Epidermal melanocyte (primary cell): ENCODE measurements at regions not wholly inside any gene's neighbourhood (a gene's known extent, or its start where the extent isn't known, plus 50 kb on each side); places are given as distances from the start of the nearest gene placed in this dataset.

Experiments used
- DNase-seq: peaks from one replicate; pipeline ENCODE4 v3.0.0; 2011; ENCODE audit warnings: low spot score; ENCODE audit not compliant: insufficient read length

DNA sequence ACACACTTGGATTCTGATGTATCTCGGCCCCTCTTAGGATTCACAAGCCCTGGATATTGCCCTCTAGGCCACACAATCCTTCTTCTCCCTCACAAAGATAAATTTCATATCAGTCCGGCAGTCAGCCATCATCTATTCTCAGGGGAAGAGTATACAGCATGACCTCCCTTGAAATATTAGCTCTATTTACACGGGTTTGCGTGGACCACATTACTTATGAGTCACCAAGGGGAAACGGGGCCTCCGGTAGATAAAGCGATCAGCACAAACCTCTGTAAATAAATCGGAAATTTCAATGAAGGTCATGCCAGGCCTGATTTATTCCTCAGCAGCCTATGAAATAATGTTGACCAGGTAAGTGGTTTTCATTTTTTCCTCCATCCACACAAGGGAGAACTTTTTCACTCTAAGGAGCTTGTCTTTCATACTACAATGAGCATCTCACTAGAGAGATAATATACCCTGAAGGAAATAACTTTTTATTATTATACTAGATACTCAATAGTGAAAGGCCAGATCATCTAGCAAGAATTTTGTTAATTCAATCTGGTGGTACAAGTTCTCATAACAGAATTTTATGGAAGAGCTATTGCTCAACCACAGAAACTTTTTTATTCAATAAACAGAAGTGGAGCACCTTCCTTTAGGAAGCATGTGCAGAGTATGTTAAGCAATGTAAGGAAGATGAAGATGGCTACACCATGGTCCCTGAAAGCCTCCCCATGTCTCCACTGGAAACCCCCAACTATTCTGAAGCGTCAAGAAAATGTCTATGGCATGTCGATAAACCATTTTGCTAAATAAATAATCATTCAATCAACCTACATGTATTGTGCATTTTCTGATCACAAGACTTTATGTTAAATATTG, 125.2 kb upstream of the PIK3C3 start:
- DNase-seq, result no peak

DNA sequence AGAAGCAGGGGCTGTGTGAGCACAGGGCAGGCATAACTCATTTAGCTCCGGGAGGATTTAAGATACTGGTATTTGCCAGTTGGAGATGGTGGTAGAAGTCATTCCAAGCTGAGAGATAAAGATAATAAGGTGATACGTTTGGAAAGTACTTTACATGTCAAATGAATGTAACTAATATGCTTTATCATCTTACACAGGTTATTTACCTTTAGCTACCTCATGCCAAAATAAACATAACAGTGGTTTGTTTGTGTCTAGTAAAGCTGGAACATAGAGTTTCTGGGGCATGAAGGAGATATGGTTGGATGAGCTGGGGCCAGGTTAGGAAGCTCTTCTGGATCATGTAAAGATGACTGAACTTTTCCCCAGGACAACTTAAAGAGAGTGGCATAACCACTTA, 126.9 kb upstream of the PIK3C3 start:
- no peak for DNase-seq

DNA sequence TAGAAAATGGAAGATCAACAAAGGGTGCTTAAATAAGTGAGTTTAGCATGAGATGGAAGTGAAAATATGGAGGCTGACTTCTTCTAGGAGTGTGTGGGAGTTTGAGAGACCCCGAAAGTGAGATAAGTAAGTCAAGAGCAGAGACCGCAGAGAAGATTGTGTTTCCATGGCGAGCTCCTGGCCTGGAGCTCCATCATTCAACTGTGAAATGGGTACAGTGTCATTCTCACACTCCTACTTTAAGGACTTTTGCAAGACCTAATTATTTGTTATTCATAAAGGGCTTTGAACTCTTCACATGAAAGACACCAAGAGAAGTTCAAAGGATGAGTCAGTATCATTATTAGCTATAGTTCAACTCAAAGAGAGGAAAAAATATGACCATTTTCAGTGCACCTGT, 134.2 kb upstream of the PIK3C3 start:
- DNase-seq, result no peak

DNA sequence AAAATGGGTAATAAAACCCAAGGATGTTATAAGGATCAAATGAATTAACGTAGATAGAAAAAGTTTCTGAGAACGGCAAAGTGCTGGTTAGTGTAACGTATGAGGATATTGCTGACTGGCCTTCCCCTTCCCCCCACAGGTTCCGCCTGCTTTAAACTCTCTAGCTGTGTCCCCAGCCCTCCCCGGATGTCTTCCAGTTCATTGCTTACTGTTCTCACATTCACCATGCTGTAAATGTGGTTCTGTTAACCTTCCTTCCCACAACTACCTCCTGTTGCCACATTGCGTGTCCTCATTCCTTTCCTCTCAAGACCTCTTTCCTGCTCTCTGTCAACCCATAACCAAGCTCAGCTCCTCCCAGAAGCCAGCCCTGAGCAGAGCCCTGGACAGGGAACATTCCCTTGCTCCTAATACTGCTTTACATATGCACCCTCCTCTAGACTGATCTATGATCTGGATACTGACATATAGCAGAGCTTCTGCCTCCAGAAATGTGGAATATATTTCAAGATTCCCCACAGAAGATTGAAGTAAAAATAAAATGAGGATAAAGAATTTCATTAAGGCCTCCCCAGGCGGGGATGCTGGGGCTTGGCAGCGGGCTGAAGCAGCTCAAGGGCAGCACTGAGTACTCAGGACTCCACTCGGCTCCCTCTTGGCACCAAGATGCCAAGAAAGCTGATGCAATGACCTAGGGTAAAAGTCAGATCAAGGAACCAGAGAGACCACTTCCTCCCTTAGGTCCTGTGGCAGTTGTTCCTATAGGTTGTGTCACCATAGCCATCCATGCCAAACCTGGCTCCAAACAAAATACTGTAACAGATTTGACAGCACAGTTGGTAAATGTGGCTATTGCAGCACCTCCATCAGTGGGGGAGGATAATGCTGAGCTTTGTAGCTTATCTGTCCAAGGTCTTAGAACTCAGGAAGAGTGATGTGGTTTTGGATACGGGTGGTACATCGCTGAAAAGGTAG, 136.4 kb upstream of the PIK3C3 start:
- DNase-seq, result no peak

DNA sequence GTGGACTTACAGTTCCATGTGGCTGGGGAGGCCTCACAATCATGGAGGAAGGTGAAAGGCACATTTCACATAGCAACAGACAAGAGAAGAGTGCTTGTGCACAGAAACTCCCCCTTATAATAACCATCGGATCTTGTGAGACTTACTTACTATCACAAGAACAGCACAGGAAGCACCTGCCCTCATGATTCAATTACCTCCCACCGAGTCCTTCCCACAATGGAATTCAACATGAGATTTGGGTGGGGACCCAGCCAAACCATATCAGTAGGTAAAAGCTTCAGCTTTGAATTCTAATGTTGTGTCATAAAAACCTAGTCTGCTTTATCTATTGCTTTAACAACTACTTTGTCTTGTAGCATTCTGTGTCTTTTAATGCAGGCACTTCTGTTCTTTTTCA, 140.4 kb upstream of the PIK3C3 start:
- DNase-seq, result no peak

DNA sequence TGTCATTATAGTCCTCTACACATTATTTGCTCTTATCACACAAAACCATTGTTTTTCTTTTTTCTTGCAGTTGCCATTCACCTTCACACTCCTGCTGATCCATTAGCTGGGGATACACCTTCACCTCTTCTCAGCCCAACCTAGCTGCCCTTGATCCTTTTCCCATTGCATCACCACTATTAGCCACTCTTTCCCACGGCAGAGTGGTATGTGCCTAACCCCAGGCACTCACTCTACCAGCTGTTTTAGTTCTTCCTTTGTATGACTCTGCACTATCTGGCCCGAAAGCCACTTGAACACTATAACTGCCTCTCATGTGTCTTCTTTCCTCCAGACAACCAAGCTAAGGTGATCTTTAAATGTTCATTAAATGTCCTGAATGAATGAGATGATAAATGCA, 145.4 kb upstream of the PIK3C3 start:
- DNase-seq, result no peak

DNA sequence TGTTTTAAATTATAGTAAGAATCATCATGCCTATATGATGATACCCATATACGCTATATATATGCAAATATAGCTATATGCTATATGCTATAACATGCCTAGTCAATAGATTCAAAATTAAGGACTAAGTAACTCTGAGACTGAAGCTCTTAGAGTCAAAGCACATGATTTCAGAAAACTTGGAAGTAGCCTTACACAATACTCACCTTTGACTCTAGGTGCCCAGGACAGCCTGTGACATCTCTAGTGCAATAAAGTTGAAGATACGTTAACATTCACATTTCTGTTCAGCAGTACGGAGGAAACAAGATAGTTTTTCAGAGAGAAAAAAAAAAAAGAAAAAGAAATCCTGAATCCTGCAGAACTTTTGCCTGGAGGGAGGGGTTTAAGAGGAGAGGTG, 149.7 kb upstream of the PIK3C3 start:
- DNase-seq, result no peak

DNA sequence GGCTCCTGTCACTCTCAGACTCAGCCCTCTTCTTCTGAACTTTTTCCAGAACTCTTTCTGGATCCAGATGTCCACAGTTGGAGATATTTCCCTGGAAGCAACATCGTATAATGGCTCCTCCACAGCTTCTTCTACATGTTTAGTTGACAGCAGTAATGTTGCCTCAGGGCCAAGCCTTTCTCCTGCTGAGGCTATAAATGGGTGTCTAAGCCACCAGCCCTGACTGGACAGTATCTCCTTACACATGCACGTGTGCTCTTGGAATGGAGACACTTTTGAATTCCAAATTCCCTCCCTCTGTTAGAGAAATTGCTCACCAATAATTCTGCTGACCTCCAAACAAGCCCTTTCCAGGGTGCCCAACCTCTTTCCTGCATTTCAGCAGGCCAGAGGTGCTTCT, 156.2 kb upstream of the PIK3C3 start:
- no peak for DNase-seq

DNA sequence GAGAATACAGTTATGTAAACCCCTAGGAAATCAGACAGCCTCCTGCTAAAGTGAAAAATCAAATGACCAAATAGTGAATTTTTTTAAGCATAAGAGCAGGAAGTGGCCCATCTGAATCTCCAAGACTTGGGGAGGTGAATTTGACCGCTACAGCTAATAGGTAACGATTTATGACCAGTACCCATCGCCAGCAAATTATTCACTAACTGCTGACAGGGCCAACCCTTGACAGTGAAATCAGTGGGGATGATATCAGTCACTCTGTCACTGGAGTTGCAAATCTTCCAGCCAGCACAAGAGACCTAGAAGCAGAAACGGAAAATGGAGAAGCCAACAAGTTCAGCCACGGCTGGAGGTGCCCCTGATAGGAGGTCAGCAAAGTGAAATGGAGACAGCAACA, 164.3 kb upstream of the PIK3C3 start:
- no peak for DNase-seq

DNA sequence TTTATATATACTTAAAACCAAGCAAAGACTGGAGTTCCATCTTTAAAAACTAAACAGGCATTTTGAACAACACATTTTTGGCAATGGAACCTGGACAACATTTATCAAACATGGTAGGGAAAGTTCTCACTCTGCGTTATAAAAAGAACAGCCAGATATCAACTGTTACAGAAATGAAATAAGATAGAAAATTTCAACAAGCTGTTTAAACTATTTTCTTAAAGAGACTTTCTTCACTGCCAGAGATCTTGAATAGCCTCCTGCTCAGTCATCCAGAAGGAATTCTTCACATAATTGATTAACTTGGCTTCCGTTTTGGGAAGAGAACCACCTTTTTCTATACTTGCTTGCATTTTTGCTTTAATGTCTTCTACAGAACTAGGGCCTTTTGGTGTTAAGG, 166.0 kb upstream of the PIK3C3 start:
- no peak for DNase-seq

DNA sequence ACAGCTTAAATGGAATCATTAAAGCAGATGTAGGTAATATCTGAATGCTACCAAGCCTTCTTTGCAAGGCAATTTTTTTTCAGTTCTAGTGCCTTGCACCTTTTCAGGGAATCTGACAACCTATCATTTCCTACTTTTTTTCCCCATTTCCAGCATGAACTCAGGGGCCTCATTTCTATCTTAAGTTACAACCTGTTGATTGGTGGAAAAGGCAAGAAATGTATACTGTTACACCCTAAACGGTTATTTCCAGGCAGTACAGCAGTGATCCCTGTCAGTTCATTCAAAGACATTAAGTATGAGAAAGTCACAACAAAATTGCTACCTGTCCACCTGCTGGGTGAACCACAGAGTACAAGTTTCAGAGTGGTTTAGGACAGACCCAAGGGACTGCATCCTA, 171.2 kb upstream of the PIK3C3 start:
- no peak for DNase-seq

DNA sequence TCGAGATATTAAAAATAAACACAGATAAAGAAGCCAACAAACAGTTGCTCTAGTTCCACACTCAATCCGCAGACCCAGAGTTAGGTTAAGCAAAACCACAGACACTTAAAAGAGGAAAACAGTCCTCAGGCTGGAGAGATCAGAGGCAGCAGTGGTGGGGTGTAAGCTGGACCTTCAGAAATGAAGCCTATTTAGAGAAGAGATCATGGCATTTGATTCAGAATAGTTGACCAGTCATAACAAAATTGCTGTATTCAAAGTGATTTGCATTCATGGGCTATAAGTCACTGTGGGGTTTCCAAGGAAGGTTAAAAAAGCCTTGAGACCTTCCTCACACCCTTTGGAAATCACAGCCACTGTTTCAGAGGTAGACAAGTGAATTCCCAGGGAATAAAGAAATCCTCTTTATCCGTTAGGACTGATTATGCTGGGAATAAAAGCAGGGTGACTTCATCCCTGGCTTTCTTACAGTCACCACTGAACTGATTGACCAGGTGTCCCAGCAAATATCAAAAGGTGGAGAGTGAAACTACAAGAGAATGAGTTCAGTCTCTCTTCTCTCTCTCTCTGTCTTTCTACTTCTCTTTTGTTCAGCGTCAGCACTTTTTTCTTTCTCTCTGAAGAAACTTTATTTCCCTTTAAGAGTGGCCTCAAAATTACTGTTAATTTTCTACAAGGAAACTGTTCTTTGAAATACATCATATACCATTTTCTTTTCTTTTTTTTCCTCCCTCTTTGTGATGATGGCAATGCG, 171.8 kb upstream of the PIK3C3 start:
- no peak for DNase-seq

DNA sequence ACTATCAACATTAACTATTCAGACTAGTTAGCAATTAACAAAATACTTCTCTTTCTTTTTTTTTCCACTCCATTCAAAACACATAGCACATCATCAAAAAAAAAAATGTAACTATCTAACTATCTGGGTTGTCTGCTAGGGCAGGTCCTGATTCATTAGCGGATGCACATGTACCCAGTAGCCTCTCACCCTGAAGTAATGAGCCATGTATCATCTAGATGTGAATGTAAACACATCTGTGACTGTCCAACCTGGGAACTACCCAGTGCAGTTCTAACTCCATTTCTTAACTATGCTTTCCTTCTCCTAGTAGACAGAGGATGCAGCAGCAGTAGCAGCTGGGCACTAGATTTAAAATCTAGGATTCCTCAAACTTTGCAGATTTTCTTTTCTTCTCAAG, 183.1 kb upstream of the PIK3C3 start:
- DNase-seq, result no peak

DNA sequence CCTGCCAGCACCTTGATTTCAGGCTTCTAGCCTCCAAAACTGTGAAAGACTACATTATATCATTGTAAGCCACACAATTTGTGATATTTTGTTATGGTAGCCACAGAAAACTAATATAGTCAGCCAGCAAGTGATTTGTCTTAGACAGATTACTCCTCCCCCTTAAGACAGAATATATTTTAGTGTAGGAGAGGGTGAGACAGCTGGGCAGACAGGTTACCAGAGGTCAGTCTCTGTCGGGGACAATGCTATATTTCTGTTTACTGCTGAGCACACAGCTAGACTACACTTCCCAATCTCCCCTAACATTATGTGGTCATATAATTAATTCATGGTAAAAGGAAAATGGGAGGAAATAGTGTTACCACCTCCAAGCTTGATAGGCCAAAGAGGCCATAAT, 185.8 kb upstream of the PIK3C3 start:
- DNase-seq, result no peak

DNA sequence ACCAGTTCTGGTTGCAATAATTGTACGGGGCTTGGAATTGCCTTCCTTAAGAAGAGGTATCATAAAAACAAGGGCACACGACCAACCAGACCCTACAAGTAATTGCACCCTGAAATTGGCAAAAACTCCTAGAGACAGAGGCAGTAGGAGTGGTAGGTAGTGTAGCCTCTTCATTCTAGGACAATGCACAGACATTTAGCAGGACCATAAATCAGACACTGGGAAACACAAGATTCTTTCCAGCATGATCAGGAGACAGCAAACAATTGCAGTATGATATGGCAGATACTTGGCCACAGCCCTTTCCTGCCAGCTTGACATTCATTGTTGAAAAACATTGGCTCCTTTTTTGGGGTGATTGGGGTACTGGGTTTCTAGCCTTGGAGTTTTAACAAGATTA, 186.6 kb upstream of the PIK3C3 start:
- DNase-seq, result no peak

DNA sequence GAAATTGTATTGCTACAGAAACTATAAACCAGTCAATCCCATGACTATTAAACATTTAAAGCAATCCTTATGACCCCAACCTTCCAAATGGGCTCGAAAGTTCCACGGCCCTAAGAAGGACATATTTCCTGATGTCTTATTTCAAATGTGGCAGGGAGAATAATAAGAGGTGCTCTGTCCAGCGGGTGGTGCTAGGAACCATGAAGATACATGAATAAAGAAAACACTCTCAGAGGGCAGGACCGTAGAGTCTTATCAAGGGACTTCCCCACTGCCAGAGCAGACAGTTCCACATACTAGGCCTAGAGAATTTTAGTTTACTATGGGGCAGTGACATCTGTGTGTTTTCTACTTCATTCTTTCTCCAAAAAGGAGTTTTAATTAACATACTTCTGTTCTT, 187.1 kb upstream of the PIK3C3 start:
- DNase-seq, result no peak

DNA sequence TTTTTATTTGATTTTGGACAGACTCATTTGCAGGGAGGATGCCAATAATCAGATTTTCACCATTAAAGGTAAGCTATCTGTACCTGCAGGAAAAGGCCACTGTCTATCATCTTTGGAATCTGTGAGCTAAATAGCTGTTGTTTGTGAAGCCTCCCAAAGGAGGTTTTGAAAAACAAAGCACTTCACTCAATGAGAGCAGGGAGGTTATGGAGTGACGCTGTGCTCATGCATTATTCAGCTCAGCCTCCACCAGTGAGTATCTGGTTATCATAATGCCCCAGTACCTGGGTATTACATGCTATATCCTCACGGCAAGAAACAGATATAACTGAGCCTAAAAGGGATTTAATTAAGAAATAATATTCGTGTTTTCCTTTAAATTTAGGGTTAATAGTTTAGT, 189.6 kb upstream of the PIK3C3 start:
- DNase-seq, result no peak

DNA sequence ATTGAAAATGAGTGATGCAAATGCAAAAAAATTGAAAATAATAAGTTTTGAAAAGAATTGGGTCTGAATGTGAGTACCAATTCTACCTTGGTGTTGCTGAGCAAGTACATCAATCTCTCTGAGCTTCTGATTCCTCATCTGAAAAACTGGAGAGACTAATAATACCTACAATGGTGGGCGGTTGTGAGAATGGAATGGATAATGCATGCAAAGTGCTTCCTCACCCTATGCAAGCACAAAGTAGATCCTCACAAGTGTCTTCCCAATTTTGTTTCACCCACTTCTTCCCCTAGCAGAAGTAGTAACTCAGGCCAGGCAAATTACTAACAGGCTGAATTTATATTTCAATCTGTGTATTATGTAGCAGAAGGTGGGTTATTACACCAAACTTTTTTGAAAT, 191.7 kb upstream of the PIK3C3 start:
- no peak for DNase-seq

DNA sequence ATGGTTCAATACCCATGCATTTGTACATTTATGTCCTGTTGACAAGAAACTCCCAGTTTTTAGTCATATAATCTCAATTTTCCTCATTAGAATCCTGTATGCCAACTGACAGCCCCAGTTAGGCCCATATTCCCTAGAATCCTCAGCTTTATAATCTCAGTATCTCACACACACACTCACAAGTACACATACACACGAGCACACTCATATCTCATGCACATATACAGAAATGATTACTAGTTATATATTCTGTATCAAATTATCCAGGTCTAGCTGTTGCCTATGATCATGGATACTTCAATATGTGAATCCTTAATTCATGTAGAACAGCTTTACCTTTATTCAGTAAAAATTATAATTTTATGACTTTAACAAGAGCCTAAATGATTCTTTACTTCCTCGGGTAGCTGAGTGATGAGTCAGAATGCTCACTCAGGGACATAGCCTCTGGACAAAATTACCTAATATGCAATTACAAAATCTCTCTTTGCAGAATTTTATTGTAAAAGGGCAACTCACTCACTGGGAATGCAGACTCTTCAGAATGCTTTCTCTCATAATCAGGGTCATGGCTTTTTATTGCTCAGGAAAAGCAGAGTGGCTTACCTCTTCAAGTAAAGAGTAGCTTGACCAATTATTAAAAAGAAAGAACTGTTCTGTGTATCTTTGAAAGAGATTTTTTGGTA, 193.6 kb upstream of the PIK3C3 start:
- peak; percentile 64 for DNase-seq

DNA sequence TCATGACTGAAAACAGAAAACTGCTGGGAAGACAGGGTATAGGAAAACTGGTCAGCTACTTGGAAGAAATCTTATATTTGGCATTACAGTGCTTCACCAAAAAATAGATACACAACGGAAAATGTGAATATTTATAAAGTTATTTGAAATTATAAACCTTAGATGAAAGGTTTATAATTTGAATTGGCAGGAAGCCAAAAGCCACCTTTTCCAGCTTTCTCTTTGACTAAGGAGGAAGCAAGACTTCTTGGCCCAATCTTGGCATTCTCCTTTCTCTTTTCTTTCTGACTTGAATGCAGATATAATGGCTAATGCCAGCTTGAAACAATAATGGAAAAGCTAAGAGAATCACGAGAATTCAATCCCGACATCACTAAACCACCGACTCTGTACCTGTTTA, 196.5 kb upstream of the PIK3C3 start:
- no peak for DNase-seq

DNA sequence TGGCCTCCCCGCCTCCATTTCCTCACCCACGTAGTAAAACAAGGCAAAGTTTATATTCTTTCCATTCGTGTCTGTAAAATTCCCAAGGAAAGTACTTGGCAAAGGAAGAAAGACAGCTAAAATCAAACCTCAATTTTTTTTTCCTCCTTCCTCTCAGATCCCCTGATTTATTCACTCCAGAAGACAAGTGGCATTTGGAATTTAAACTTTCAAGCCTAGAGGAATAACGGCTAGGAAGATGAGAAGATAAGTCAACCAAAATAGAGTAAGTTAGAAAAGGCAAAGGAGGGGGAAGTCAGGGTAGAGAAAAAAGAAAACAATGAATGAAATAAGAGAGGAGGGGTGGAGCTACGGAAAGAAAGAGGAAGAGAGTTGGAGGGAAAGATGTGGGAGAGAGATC, 198.9 kb upstream of the PIK3C3 start:
- DNase-seq, result no peak
